ENCODE measurements at regions not wholly inside any gene's neighbourhood (a gene's known extent, or its start where the extent isn't known, plus 50 kb on each side); places are given as distances from the start of the nearest gene placed in this dataset.
"Not testable (repeated sequence)": the region's sequence is repeated elsewhere in the genome, so short reads cannot be mapped to it uniquely, and the experiment has no call there.

- DNase-seq (ENCODE audit: low spot score), result no peak
Observed at GRCh38 chr14:54010981-54011380, 54.4 kb upstream of the BMP4 start.

GRCh38 chr14:54023027-54023426 is 66.4 kb upstream of the BMP4 start:
- no peak for DNase-seq (ENCODE audit: low spot score)

DNA sequence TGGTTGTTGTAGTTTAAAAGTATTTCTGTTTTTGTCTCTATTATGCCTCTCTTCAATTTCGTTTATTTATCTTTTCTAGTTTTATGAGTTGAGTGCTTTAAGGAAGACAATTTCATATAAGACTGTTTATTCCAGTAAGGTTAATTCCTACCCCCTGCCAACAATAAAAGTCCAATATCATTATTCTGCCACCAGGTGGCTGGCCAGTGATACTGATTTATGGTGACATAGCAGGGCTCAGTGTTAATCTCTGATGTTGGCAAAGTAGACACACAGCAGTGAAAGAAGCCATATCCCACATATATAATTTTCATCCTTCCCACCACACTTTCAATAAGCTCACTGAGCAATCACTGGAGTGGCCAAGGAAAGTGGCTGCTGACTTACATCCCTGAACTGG is 69.0 kb upstream of the BMP4 start:
- no peak for DNase-seq (ENCODE audit: low spot score)

- peak; percentile 50 for DNase-seq (ENCODE audit: low spot score)
Observed at GRCh38 chr14:54026671-54027070, 70.0 kb upstream of the BMP4 start.

- DNase-seq (ENCODE audit: low spot score), result not testable (repeated sequence)
Observed at GRCh38 chr14:54030996-54031395, 74.4 kb upstream of the BMP4 start.

DNA sequence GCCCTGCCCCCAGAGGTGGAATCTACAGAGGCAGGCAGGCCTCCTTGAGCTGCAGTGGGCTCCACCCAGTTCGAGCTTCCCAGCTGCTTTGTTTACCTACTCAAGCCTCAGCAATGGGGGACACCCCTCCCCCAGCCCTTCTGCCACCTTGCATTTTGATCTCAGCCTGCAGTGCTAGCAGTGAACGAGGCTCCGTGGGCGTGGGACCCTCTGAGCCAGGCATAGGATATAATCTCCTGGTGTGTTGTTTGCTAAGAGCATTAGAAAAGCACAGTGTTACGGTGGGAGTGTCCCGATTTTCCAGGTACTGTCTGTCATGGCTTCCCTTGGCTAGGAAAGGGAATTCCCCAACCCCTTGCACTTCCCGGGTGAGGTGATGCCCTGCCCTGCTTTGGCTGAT is 76.7 kb upstream of the BMP4 start:
- not testable (repeated sequence) for DNase-seq (ENCODE audit: low spot score)

- DNase-seq (ENCODE audit: low spot score), result no peak
Observed at GRCh38 chr14:54038724-54039123, 82.1 kb upstream of the BMP4 start.

- no peak for DNase-seq (ENCODE audit: low spot score)
Observed at GRCh38 chr14:54039311-54039710, 82.7 kb upstream of the BMP4 start.

GRCh38 chr14:54040846-54041245 is 84.2 kb upstream of the BMP4 start:
- no peak for DNase-seq (ENCODE audit: low spot score)

GRCh38 chr14:54046250-54046649 is 89.6 kb upstream of the BMP4 start:
- no peak for DNase-seq (ENCODE audit: low spot score)

DNA sequence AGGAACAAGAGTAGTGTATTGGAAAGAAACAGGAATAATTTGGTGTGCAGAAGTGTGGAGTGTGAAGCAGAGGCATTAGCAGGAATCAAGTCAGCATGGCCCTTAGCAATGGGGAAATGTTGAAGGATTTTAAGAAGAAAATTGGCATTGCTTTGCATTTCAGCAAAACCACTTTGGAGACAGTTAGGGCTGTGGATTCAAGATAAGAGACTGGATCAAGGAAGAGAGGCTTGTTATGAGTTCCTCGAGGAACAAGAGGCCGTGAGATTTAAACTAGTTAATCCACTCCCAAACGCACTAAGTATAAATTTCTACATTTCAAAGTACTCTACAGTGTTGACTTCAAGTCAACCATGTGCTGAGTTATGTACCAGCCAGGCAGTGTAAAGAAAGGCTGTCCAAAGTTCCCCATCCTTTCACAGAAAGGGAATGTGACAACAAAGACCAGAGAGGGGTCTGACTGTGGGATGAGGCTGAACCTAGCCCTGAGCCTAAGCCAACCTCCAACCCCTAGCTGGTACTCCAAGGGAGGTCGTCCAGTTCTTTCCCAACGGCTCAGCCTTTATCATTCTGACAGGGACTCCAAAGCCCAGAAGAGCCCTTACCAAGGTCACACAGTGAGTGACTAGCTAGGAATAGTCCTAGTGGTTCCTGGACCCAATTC is 91.2 kb upstream of the BMP4 start:
- DNase-seq (ENCODE audit: low spot score), result no peak

DNA sequence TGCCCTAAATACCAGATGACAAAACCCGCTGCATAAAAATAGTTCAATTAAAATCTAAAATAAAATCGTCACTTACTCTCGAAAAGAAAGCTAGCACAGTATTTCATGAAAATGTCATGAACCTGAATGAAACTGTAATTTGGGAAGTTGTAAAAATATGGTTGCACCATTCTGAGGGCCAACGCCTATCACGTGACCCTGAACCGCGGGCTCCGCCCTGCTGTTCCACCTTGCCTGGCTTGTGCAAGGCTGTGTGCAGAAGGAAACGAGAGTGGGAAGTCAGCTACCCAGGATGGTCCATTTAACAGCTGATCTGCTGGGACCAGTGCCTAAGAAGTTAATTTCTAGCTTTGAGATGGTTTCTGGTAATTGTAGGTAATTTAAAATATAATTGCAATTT is 91.7 kb upstream of the BMP4 start:
- peak; percentile 45 for DNase-seq (ENCODE audit: low spot score)

- DNase-seq (ENCODE audit: low spot score), result peak; percentile 63
Observed at GRCh38 chr14:54048736-54049135, 92.1 kb upstream of the BMP4 start.

DNA sequence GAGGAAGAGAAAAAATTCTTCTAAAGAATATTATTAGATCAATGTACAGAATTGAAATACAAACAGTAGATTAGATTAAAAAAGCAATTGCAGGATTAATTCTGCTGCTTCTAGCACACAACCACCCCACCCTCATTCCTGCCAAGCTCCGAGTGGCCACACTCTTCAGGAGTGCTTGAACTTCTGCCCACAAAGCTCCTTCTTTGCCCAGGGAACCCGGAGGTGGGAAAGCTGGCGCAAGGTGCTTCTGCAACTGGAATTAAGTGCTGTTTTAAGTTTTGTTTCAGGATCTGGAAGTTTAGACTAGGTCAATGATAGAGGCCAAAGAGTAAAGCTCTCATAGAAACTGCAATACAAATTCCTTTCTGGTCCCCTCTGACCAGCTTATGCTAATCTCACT is 94.1 kb upstream of the BMP4 start:
- peak; percentile 57 for DNase-seq (ENCODE audit: low spot score)

DNA sequence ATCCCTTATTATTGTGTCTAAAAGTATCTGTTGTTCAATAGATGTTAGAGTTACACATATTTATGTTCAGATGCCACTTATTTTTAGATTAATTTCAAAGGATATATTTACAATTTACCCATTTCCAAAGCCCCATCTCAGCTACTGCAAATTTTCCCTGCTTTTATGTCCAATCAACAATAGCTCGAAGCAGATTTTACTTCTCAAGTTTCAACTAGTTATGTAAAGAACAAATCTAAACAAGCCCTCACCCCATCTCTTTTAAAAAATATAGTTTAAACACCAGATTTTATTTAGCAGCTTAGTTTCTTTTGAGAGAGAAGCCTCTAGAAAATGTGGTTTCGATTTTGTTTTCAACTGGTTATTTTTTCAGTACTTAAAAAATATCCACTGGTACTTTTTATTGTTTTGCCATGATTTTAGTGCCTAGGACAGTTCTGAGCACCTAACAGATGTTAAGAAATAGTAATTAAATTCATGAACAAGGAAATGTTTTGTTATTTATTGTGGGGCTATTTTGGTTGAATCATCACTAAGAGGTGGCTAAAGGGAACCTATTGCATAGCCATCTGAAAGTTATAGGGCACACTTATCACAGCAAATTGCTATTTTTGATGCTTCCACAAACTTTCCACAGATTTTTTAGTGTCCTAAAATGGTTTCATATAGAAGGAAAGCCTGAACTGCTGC is 96.2 kb upstream of the BMP4 start:
- DNase-seq (ENCODE audit: low spot score), result peak; percentile 66

DNA sequence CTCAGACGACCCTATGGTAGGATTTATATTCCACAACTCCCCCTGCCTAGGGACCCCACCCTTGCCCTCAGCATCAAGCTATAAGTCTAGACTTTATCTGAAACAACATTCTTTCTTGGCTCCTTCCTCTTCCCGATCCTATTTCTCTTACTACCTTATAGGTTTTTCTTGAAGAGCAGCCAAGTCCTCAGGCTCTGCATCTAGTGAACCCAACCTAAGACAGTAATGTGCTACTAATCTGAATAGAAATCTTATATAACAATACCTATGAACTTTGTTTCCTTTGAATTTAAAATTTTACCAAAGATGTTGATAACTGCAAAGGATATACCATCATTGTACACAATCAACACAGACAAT is 96.7 kb upstream of the BMP4 start:
- peak; percentile 66 for DNase-seq (ENCODE audit: low spot score)

GRCh38 chr14:54058505-54058904 is 101.9 kb upstream of the BMP4 start:
- DNase-seq (ENCODE audit: low spot score), result no peak

- DNase-seq (ENCODE audit: low spot score), result no peak
Observed at GRCh38 chr14:54083549-54084239, 127.1 kb upstream of the BMP4 start.

- no peak for DNase-seq (ENCODE audit: low spot score)
Observed at GRCh38 chr14:54085232-54085761, 128.7 kb upstream of the BMP4 start.

DNA sequence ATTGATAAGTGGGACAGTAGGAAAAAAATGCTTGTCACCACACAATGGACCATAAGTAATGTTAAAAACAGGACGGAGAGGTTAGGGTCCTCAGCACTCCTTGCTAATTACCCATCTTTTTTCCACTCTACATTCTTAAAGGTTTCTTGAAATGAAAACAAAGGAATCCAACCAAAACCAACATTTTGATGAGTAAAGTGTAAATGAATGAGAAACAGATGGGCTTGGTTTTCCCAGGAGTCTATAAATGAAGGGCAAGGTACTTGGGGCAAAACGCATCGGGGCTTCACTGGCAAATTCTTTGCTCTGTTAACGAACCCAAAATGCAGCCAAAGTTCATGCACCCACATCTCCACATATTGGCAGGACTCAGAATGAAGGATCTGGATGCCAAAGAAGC is 129.2 kb upstream of the BMP4 start:
- DNase-seq (ENCODE audit: low spot score), result no peak

GRCh38 chr14:54086767-54087166 is 130.1 kb upstream of the BMP4 start:
- no peak for DNase-seq (ENCODE audit: low spot score)

- no peak for DNase-seq (ENCODE audit: low spot score)
Observed at GRCh38 chr14:54087376-54087775, 130.8 kb upstream of the BMP4 start.

DNA sequence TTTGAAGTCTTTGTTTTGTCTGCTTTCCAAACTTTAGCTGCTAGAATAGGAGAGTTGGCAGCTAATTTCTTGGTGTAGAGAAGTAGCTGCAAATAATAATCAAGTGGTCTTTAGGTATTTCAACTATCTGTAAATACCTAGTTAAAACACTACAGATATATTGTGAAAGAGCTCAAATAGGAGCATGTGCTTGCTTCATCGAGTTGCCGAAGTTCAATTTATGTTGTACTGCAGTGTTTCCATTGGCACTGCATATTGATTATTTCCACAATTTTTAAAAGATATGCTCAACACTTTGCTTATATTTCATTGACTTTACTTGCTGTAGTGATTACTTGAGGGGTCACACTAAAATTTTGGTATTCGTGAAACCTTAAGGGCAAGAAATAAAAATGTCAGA is 131.6 kb upstream of the BMP4 start:
- DNase-seq (ENCODE audit: low spot score), result no peak
